ENCODE measurements at regions not wholly inside any gene's neighbourhood (a gene's known extent, or its start where the extent isn't known, plus 50 kb on each side); places are given as distances from the start of the nearest gene placed in this dataset.
"Not testable (repeated sequence)": the region's sequence is repeated elsewhere in the genome, so short reads cannot be mapped to it uniquely, and the experiment has no call there.

GRCh38 chr2:31813016-31813415 lies 197.8 kb downstream of the MEMO1 start:
- no peak for DNase-seq

- DNase-seq = peak; percentile 5
These were observed 198.6 kb downstream of the MEMO1 start for GRCh38 chr2:31812051-31812798.

GRCh38 chr2:31811482-31811881 lies 199.3 kb downstream of the MEMO1 start:
- no peak for DNase-seq

GRCh38 chr2:31810200-31810917 lies 200.4 kb downstream of the MEMO1 start:
- DNase-seq = no peak

GRCh38 chr2:31805688-31806087 lies 205.1 kb downstream of the MEMO1 start:
- DNase-seq = no peak

- not testable (repeated sequence) for DNase-seq
These were observed 207.2 kb downstream of the MEMO1 start for GRCh38 chr2:31803481-31804153.

GRCh38 chr2:31802711-31803110 lies 208.1 kb downstream of the MEMO1 start:
- no peak for DNase-seq

GRCh38 chr2:31799282-31799681 lies 211.5 kb downstream of the MEMO1 start:
- DNase-seq = not testable (repeated sequence)

GRCh38 chr2:31788273-31788672 lies 207.5 kb upstream of the SRD5A2 start:
- no peak for DNase-seq

GRCh38 chr2:31785876-31786275 lies 205.1 kb upstream of the SRD5A2 start:
- DNase-seq = no peak

- no peak for DNase-seq
These were observed 204.1 kb upstream of the SRD5A2 start for GRCh38 chr2:31784868-31785267.

- not testable (repeated sequence) for DNase-seq
These were observed 202.8 kb upstream of the SRD5A2 start for GRCh38 chr2:31783446-31784091.

GRCh38 chr2:31778153-31778552 lies 197.4 kb upstream of the SRD5A2 start:
- no peak for DNase-seq

GRCh38 chr2:31770741-31771140 lies 190.0 kb upstream of the SRD5A2 start:
- no peak for DNase-seq

GRCh38 chr2:31765078-31765945 lies 184.6 kb upstream of the SRD5A2 start:
- DNase-seq = no peak

- DNase-seq = no peak
These were observed 183.4 kb upstream of the SRD5A2 start for GRCh38 chr2:31764169-31764568.

- DNase-seq = no peak
These were observed 181.3 kb upstream of the SRD5A2 start for GRCh38 chr2:31762085-31762484.

- not testable (repeated sequence) for DNase-seq
These were observed 176.6 kb upstream of the SRD5A2 start for GRCh38 chr2:31757351-31757750.

- DNase-seq = not testable (repeated sequence)
These were observed 168.0 kb upstream of the SRD5A2 start for GRCh38 chr2:31748746-31749145.

GRCh38 chr2:31748041-31748440 lies 167.3 kb upstream of the SRD5A2 start:
- DNase-seq = no peak

- DNase-seq = no peak
These were observed 158.4 kb upstream of the SRD5A2 start for GRCh38 chr2:31739161-31739560.

Data from activated effector memory CD4-positive, alpha-beta T cell treated with Interleukin-2 at 50 U/mL for 16 hours (primary cell).